T47D (cell line): ENCODE measurements at regions not wholly inside any gene's neighbourhood (a gene's known extent, or its start where the extent isn't known, plus 50 kb on each side); places are given as distances from the start of the nearest gene placed in this dataset.
A peak's percentile ranks its signal among the peaks of the same experiment; 100 is the strongest.

Experiments
- DNase-seq, 2 experiments: peaks; one replicate each; pipeline versions ENCODE4 v3.0.0 to v3.0.0-alpha.2; 2011 to 2012; ENCODE audit warnings: low read depth in 1 of 2, low spot score in 1 of 2
- JUND ChIP-seq: IDR thresholded peaks from 2 replicates; pipeline ENCODE4 v1.6.1; 2012; ENCODE audit warnings: low read depth
- in situ Hi-C: cut with HindIII; loops from 2 replicates; pipeline ENCODE4 v1.10.0; 2016; ENCODE audit warnings: low sequenced_read_pairs, low pct_unique_long_range_greater_than_20kb

GRCh38 chr12:89994911-89995310, 286.3 kb upstream of the ATP2B1 start:
- TF ChIP-seq JUND = no peak
- DNase-seq = no peak
- in situ Hi-C loops = no loop called here

- TF ChIP-seq JUND = no peak
- DNase-seq = no peak
- in situ Hi-C loops = no loop called here
These were observed 285.0 kb upstream of the ATP2B1 start for GRCh38 chr12:89993632-89994031.

- TF ChIP-seq JUND = no peak
- no peak for DNase-seq
- in situ Hi-C loops = no loop called here
These were observed 284.2 kb upstream of the ATP2B1 start for GRCh38 chr12:89992668-89993451.

GRCh38 chr12:89991807-89992590, 283.4 kb upstream of the ATP2B1 start:
- no peak for TF ChIP-seq JUND
- in situ Hi-C loops = no loop called here
- no peak for DNase-seq

- no peak for TF ChIP-seq JUND
- no peak for DNase-seq
- in situ Hi-C loops = no loop called here
These were observed 279.7 kb upstream of the ATP2B1 start for GRCh38 chr12:89988188-89988915.

- no peak for TF ChIP-seq JUND
- DNase-seq = no peak
- in situ Hi-C loops = no loop called here
These were observed 277.3 kb upstream of the ATP2B1 start for GRCh38 chr12:89985935-89986334.

GRCh38 chr12:89984846-89985245, 276.2 kb upstream of the ATP2B1 start:
- in situ Hi-C loops = no loop called here

GRCh38 chr12:89983622-89984021, 275.0 kb upstream of the ATP2B1 start:
- DNase-seq = no peak
- TF ChIP-seq JUND = no peak
- in situ Hi-C loops = no loop called here

More at GRCh38 chr12:89984846-89985245, 276.2 kb upstream of the ATP2B1 start:
- TF ChIP-seq JUND = no peak
- DNase-seq = no peak

- in situ Hi-C loops = no loop called here
- no peak for DNase-seq
- no peak for TF ChIP-seq JUND
These were observed 271.6 kb upstream of the ATP2B1 start for GRCh38 chr12:89980236-89980635.

GRCh38 chr12:89977405-89978085, 268.9 kb upstream of the ATP2B1 start:
- no peak for TF ChIP-seq JUND
- in situ Hi-C loops = no loop called here
- DNase-seq = no peak

- peak in 1 of 2 experiments; percentile 27 for DNase-seq
- no peak for TF ChIP-seq JUND
- in situ Hi-C loops = no loop called here
These were observed 268.2 kb upstream of the ATP2B1 start for GRCh38 chr12:89976866-89977265.

GRCh38 chr12:89975574-89975973, 266.9 kb upstream of the ATP2B1 start:
- DNase-seq = no peak
- no peak for TF ChIP-seq JUND
- in situ Hi-C loops = no loop called here
